Activated naive CD4-positive, alpha-beta T cell treated with anti-CD3 and anti-CD28 coated beads, Interleukin-2, amount 10 ng/mL, durations not matched to agents 7 days and 5 days (primary cell): ENCODE measurements at regions not wholly inside any gene's neighbourhood (a gene's known extent, or its start where the extent isn't known, plus 50 kb on each side); places are given as distances from the start of the nearest gene placed in this dataset.

ENCODE experiments used
- CTCF ChIA-PET: fragments of 350-600 bp; sonication (Branson Sonifier 250); formaldehyde crosslinking; loops from one replicate; lab custom pipeline; 2021; ENCODE audit warnings: antibody characterized with exemption; lab: Charles Lee
- DNase-seq: peaks from one replicate; pipeline ENCODE4 v3.0.0-alpha.2; 2020
- H3K27ac Mint-ChIP-seq: one replicate; pipeline ENCODE4 v1.8.0; 2021; ENCODE audit warnings: mild to moderate bottlenecking, moderate library complexity, mixed read lengths
- H3K27me3 Mint-ChIP-seq: one replicate; pipeline ENCODE4 v1.8.0; 2021; ENCODE audit warnings: mild to moderate bottlenecking, mixed read lengths
- H3K36me3 Mint-ChIP-seq: one replicate; pipeline ENCODE4 v1.8.0; 2021; ENCODE audit warnings: mixed read lengths
- H3K4me1 Mint-ChIP-seq: one replicate; pipeline ENCODE4 v1.8.0; 2021; ENCODE audit warnings: mixed read lengths
- H3K4me3 Mint-ChIP-seq: one replicate; pipeline ENCODE4 v1.8.0; 2021; ENCODE audit warnings: mild to moderate bottlenecking, moderate library complexity, mixed read lengths
- H3K9me3 Mint-ChIP-seq: one replicate; pipeline ENCODE4 v1.8.0; 2021; ENCODE audit warnings: mixed read lengths

- CTCF ChIA-PET = no interaction called here
- Mint-ChIP-seq H3K36me3 (no peaks in the 10 kb centered on the region), H3K27ac (no peak overlapping the region), H3K4me1 (no peaks in the 10 kb centered on the region), H3K27me3 (no peaks in the 10 kb centered on the region), H3K4me3 (no peak overlapping the region), H3K9me3 (no peaks in the 10 kb centered on the region)
- DNase-seq = no peak
These were observed 1300.8 kb upstream of the B3GALT2 start for GRCh38 chr1:194487172-194487571.

- DNase-seq = no peak
- Mint-ChIP-seq H3K4me3 (no peak overlapping the region), H3K9me3 (no peaks in the 10 kb centered on the region), H3K4me1 (no peaks in the 10 kb centered on the region), H3K36me3 (no peaks in the 10 kb centered on the region), H3K27ac (no peak overlapping the region), H3K27me3 (no peaks in the 10 kb centered on the region)
- CTCF ChIA-PET = no interaction called here
These were observed 1299.0 kb upstream of the B3GALT2 start for GRCh38 chr1:194485432-194485831.

- Mint-ChIP-seq H3K27ac (no peak overlapping the region), H3K9me3 (no peaks in the 10 kb centered on the region)
- CTCF ChIA-PET = no interaction called here
These were observed 1292.3 kb upstream of the B3GALT2 start for GRCh38 chr1:194478731-194479130.

GRCh38 chr1:194477908-194478307 is 1291.5 kb upstream of the B3GALT2 start:
- H3K4me1 Mint-ChIP-seq = no peaks in the 10 kb centered on the region
- no peaks in the 10 kb centered on the region for H3K9me3 Mint-ChIP-seq
- H3K4me3 Mint-ChIP-seq = no peak overlapping the region
- no peak for DNase-seq
- CTCF ChIA-PET = no interaction called here
- H3K27ac Mint-ChIP-seq = no peak overlapping the region
- no peaks in the 10 kb centered on the region for H3K27me3 Mint-ChIP-seq
- no peaks in the 10 kb centered on the region for H3K36me3 Mint-ChIP-seq

More at GRCh38 chr1:194478731-194479130, 1292.3 kb upstream of the B3GALT2 start:
- no peak for DNase-seq
- no peaks in the 10 kb centered on the region for H3K27me3 Mint-ChIP-seq
- H3K4me3 Mint-ChIP-seq = no peak overlapping the region
- no peaks in the 10 kb centered on the region for H3K36me3 Mint-ChIP-seq
- H3K4me1 Mint-ChIP-seq = no peaks in the 10 kb centered on the region

GRCh38 chr1:194476872-194477271 is 1290.5 kb upstream of the B3GALT2 start:
- H3K4me3 Mint-ChIP-seq = no peak overlapping the region
- no peaks in the 10 kb centered on the region for H3K4me1 Mint-ChIP-seq
- no peaks in the 10 kb centered on the region for H3K9me3 Mint-ChIP-seq
- no peak overlapping the region for H3K27ac Mint-ChIP-seq
- H3K36me3 Mint-ChIP-seq = no peaks in the 10 kb centered on the region
- no peaks in the 10 kb centered on the region for H3K27me3 Mint-ChIP-seq
- no peak for DNase-seq
- CTCF ChIA-PET = no interaction called here

- H3K4me1 Mint-ChIP-seq = no peaks in the 10 kb centered on the region
- CTCF ChIA-PET = no interaction called here
- no peak overlapping the region for H3K27ac Mint-ChIP-seq
- no peak overlapping the region for H3K4me3 Mint-ChIP-seq
- H3K27me3 Mint-ChIP-seq = no peaks in the 10 kb centered on the region
- no peaks in the 10 kb centered on the region for H3K9me3 Mint-ChIP-seq
- H3K36me3 Mint-ChIP-seq = no peaks in the 10 kb centered on the region
- no peak for DNase-seq
These were observed 1289.9 kb upstream of the B3GALT2 start for GRCh38 chr1:194476351-194476750.

- Mint-ChIP-seq H3K36me3 (no peaks in the 10 kb centered on the region), H3K27me3 (no peaks in the 10 kb centered on the region), H3K4me3 (no peak overlapping the region), H3K4me1 (no peaks in the 10 kb centered on the region), H3K9me3 (no peaks in the 10 kb centered on the region), H3K27ac (no peak overlapping the region)
- CTCF ChIA-PET = no interaction called here
- no peak for DNase-seq
These were observed 1288.3 kb upstream of the B3GALT2 start for GRCh38 chr1:194474701-194475100.

GRCh38 chr1:194473766-194474165 is 1287.4 kb upstream of the B3GALT2 start:
- no peaks in the 10 kb centered on the region for H3K4me1 Mint-ChIP-seq
- CTCF ChIA-PET = no interaction called here
- no peak overlapping the region for H3K27ac Mint-ChIP-seq
- no peaks in the 10 kb centered on the region for H3K36me3 Mint-ChIP-seq
- DNase-seq = no peak
- H3K4me3 Mint-ChIP-seq = no peak overlapping the region
- H3K27me3 Mint-ChIP-seq = no peaks in the 10 kb centered on the region
- no peaks in the 10 kb centered on the region for H3K9me3 Mint-ChIP-seq

- Mint-ChIP-seq H3K9me3 (no peaks in the 10 kb centered on the region), H3K4me3 (no peak overlapping the region), H3K27ac (no peak overlapping the region), H3K4me1 (no peaks in the 10 kb centered on the region), H3K36me3 (no peaks in the 10 kb centered on the region), H3K27me3 (no peaks in the 10 kb centered on the region)
- CTCF ChIA-PET = no interaction called here
- DNase-seq = no peak
These were observed 1282.9 kb upstream of the B3GALT2 start for GRCh38 chr1:194469282-194469681.

- H3K27ac Mint-ChIP-seq = no peak overlapping the region
These were observed 1280.3 kb upstream of the B3GALT2 start for GRCh38 chr1:194466706-194467105.

GRCh38 chr1:194447636-194448035 is 1261.2 kb upstream of the B3GALT2 start:
- H3K4me1 Mint-ChIP-seq = no peaks in the 10 kb centered on the region
- no peaks in the 10 kb centered on the region for H3K9me3 Mint-ChIP-seq
- no peak overlapping the region for H3K27ac Mint-ChIP-seq
- no peak overlapping the region for H3K4me3 Mint-ChIP-seq
- no peak for DNase-seq
- CTCF ChIA-PET = no interaction called here
- no peaks in the 10 kb centered on the region for H3K27me3 Mint-ChIP-seq
- H3K36me3 Mint-ChIP-seq = no peaks in the 10 kb centered on the region

More at GRCh38 chr1:194466706-194467105, 1280.3 kb upstream of the B3GALT2 start:
- no peak for DNase-seq
- no peak overlapping the region for H3K4me3 Mint-ChIP-seq
- no peaks in the 10 kb centered on the region for H3K36me3 Mint-ChIP-seq
- H3K27me3 Mint-ChIP-seq = no peaks in the 10 kb centered on the region
- H3K9me3 Mint-ChIP-seq = no peaks in the 10 kb centered on the region
- CTCF ChIA-PET = no interaction called here
- H3K4me1 Mint-ChIP-seq = no peaks in the 10 kb centered on the region

- CTCF ChIA-PET = no interaction called here
- no peak for DNase-seq
- H3K27me3 Mint-ChIP-seq = no peaks in the 10 kb centered on the region
- H3K9me3 Mint-ChIP-seq = no peaks in the 10 kb centered on the region
- no peak overlapping the region for H3K27ac Mint-ChIP-seq
- no peak overlapping the region for H3K4me3 Mint-ChIP-seq
- H3K36me3 Mint-ChIP-seq = no peaks in the 10 kb centered on the region
- H3K4me1 Mint-ChIP-seq = no peaks in the 10 kb centered on the region
These were observed 1258.8 kb upstream of the B3GALT2 start for GRCh38 chr1:194445244-194445643.

GRCh38 chr1:194442901-194443575 is 1256.6 kb upstream of the B3GALT2 start:
- no peaks in the 10 kb centered on the region for H3K27me3 Mint-ChIP-seq
- no peak for DNase-seq
- no peaks in the 10 kb centered on the region for H3K36me3 Mint-ChIP-seq
- no peak overlapping the region for H3K4me3 Mint-ChIP-seq
- H3K4me1 Mint-ChIP-seq = no peaks in the 10 kb centered on the region
- CTCF ChIA-PET = no interaction called here
- H3K27ac Mint-ChIP-seq = no peak overlapping the region
- H3K9me3 Mint-ChIP-seq = no peaks in the 10 kb centered on the region

- Mint-ChIP-seq H3K9me3 (no peaks in the 10 kb centered on the region), H3K4me1 (no peaks in the 10 kb centered on the region), H3K4me3 (no peak overlapping the region), H3K27me3 (no peaks in the 10 kb centered on the region), H3K36me3 (no peaks in the 10 kb centered on the region), H3K27ac (no peak overlapping the region)
- no peak for DNase-seq
- CTCF ChIA-PET = no interaction called here
These were observed 1250.7 kb upstream of the B3GALT2 start for GRCh38 chr1:194437135-194437534.

- H3K27me3 Mint-ChIP-seq = no peaks in the 10 kb centered on the region
- no peaks in the 10 kb centered on the region for H3K9me3 Mint-ChIP-seq
- no peaks in the 10 kb centered on the region for H3K36me3 Mint-ChIP-seq
- no peak overlapping the region for H3K4me3 Mint-ChIP-seq
- H3K27ac Mint-ChIP-seq = no peak overlapping the region
- H3K4me1 Mint-ChIP-seq = no peaks in the 10 kb centered on the region
- DNase-seq = no peak
- CTCF ChIA-PET = no interaction called here
These were observed 1244.7 kb upstream of the B3GALT2 start for GRCh38 chr1:194431121-194431520.
